Calu3 (cell line): ENCODE measurements at regions not wholly inside any gene's neighbourhood (a gene's known extent, or its start where the extent isn't known, plus 50 kb on each side); places are given as distances from the start of the nearest gene placed in this dataset.

Experiments used
- BruUV-seq: library from RNA; stranded (reverse); fragments of 400-500 nt; replicated peaks from 2 replicates; lab custom pipeline; 2021; lab: Mats Ljungman, UMichigan
- CTCF ChIA-PET: fragments of 300-600 bp; sonication (Branson Sonifier 250); formaldehyde crosslinking; loops from one replicate; lab custom pipeline; 2022; ENCODE audit warnings: antibody characterized with exemption; lab: Charles Lee
- DNase-seq: peaks from one replicate; pipeline ENCODE4 v3.0.0; 2022
- H3K27ac Mint-ChIP-seq: one replicate; pipeline ENCODE4 v1.8.0; 2022; ENCODE audit warnings: mixed read lengths; ENCODE audit not compliant: unreplicated experiment
- H3K27me3 Mint-ChIP-seq: one replicate; pipeline ENCODE4 v1.8.0; 2022; ENCODE audit warnings: mixed read lengths; ENCODE audit not compliant: unreplicated experiment
- H3K36me3 Mint-ChIP-seq: one replicate; pipeline ENCODE4 v1.8.0; 2022; ENCODE audit warnings: mild to moderate bottlenecking, moderate library complexity, mixed read lengths; ENCODE audit not compliant: insufficient read depth, unreplicated experiment
- H3K4me1 Mint-ChIP-seq: one replicate; pipeline ENCODE4 v1.8.0; 2022; ENCODE audit warnings: mild to moderate bottlenecking, low read depth, mixed read lengths; ENCODE audit not compliant: unreplicated experiment
- H3K4me3 Mint-ChIP-seq: one replicate; pipeline ENCODE4 v1.8.0; 2022; ENCODE audit warnings: mild to moderate bottlenecking, low read depth, moderate library complexity, mixed read lengths; ENCODE audit not compliant: unreplicated experiment
- H3K9me3 Mint-ChIP-seq: one replicate; pipeline ENCODE4 v1.8.0; 2022; ENCODE audit warnings: low read depth, mixed read lengths; ENCODE audit not compliant: unreplicated experiment
- CTCF ChIP-seq: fragments of 200-600 bp; IDR thresholded peaks from one replicate; pipeline ENCODE4 v1.8.0; 2022; ENCODE audit warnings: antibody characterized with exemption; ENCODE audit not compliant: unreplicated experiment
- intact Hi-C: fragments of 100-400 bp; cut with micrococcal nuclease; formaldehyde crosslinking; loops from one replicate; pipeline ENCODE4 v1.10.0; 2022; ENCODE audit not compliant: unreplicated experiment

- no peak overlapping the region for H3K27ac Mint-ChIP-seq
- BruUV-seq = no TSS peak
- intact Hi-C loops = no loop called here
- H3K4me1 Mint-ChIP-seq = no peaks in the 10 kb centered on the region
- no peaks in the 10 kb centered on the region for H3K27me3 Mint-ChIP-seq
- DNase-seq = no peak
- H3K9me3 Mint-ChIP-seq = peaks cover 7% of the 10 kb centered on the region
- no peaks in the 10 kb centered on the region for H3K36me3 Mint-ChIP-seq
- H3K4me3 Mint-ChIP-seq = no peak overlapping the region
- CTCF ChIA-PET = no interaction called here
- no peak for TF ChIP-seq CTCF
Measured at GRCh38 chr5:2427983-2428382, 323.5 kb downstream of the IRX2 start.

DNA sequence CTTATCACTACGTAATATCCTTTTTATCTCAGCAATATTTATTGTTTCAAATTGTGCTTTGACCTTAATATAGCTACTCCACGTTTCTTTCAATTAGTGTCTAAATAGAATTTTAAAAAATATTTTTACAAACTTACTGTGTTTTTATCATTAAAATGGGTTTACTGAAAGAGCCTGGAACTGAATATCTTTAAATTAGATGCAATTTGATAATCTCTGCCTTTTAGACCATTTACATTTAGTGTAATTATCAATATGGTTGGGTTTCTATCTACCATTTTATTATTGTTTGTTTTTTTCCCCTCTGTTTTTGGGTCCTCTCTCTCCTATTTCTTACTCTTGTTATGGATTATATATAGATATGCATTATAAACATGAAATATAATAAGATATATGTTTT is 327.8 kb downstream of the IRX2 start:
- intact Hi-C loops = no loop called here
- no peak for TF ChIP-seq CTCF
- H3K27ac Mint-ChIP-seq = no peak overlapping the region
- DNase-seq = no peak
- H3K36me3 Mint-ChIP-seq = no peaks in the 10 kb centered on the region
- H3K27me3 Mint-ChIP-seq = no peaks in the 10 kb centered on the region
- no peaks in the 10 kb centered on the region for H3K4me1 Mint-ChIP-seq
- BruUV-seq = no TSS peak
- CTCF ChIA-PET = no interaction called here
- H3K4me3 Mint-ChIP-seq = no peak overlapping the region
- peaks cover 3% of the 10 kb centered on the region for H3K9me3 Mint-ChIP-seq

DNA sequence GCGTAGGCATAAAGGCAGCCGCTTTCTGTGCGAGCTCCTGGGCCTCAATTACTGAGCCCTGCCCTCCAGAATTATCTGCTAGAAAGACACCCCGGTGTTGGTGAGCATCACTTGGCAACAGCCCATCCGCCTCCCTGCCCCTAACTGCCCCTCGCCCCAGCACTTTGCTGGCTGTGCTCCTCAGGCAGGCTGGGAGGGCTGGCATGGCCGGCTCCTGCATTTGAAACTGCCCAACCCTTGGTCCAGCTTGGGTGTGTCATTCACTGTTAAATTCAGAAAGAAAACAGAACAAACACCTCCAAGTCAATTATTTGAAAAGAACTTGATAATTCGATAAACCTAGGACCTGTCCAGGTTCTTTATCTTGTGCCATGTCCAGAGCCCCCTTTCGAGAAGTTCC is 334.2 kb downstream of the IRX2 start:
- no peak for DNase-seq
- Mint-ChIP-seq H3K27me3 (no peaks in the 10 kb centered on the region), H3K36me3 (no peaks in the 10 kb centered on the region), H3K27ac (no peak overlapping the region), H3K9me3 (peaks cover 3% of the 10 kb centered on the region), H3K4me3 (no peak overlapping the region), H3K4me1 (no peaks in the 10 kb centered on the region)
- no peak for TF ChIP-seq CTCF
- no TSS peak for BruUV-seq
- CTCF ChIA-PET = no interaction called here
- intact Hi-C loops = no loop called here

DNA sequence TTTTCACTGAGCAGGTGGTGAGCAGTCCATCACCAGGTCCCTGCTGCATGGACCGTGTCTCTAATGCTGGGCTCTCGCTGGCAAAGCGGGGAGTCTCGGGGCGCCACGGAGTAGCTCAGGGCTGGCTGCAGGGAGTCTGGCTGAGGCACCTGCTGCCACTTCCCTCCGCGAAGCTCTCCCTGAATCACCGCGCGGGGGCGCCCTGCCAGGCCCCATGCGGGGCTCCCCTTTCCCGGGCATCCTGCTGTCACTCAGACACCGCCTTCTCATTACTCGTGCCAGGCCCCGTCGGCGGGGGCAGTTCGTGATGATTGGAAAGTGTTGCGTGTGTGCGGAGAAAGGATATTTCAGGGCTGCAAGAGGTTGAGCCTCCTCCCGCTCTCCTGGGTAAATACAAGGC is 335.8 kb downstream of the IRX2 start:
- Mint-ChIP-seq H3K27me3 (no peaks in the 10 kb centered on the region), H3K36me3 (no peaks in the 10 kb centered on the region), H3K27ac (no peak overlapping the region), H3K4me1 (no peaks in the 10 kb centered on the region), H3K4me3 (no peak overlapping the region), H3K9me3 (peaks cover 3% of the 10 kb centered on the region)
- DNase-seq = no peak
- CTCF ChIA-PET = no interaction called here
- TF ChIP-seq CTCF = no peak
- no TSS peak for BruUV-seq
- intact Hi-C loops = no loop called here

DNA sequence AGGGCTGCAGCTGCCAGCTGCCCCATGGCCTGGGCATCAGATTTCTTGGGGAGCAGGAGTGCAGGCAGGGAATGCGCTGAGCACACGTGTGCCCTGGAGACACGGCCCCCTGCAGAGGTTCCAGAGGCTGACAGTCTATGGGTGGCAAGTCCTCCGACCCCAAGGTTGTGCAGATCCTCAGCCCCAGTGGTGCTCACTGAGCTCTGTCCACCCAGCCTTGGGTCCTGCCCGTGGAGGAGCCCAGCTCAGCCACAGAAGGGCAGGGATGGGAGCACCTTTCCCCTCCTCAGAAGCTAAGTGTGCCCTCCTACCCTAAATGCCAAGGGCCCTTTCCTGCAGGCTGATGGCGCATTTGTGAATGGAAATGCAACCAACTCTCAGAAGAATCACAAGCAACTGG is 341.0 kb downstream of the IRX2 start:
- Mint-ChIP-seq H3K27me3 (no peaks in the 10 kb centered on the region), H3K36me3 (no peaks in the 10 kb centered on the region), H3K4me3 (no peak overlapping the region), H3K4me1 (no peaks in the 10 kb centered on the region), H3K9me3 (peaks cover 3% of the 10 kb centered on the region), H3K27ac (no peak overlapping the region)
- BruUV-seq = no TSS peak
- DNase-seq = no peak
- CTCF ChIA-PET = no interaction called here
- TF ChIP-seq CTCF = no peak
- intact Hi-C loops = no loop called here
